ENCODE measurements at regions not wholly inside any gene's neighbourhood (a gene's known extent, or its start where the extent isn't known, plus 50 kb on each side); places are given as distances from the start of the nearest gene placed in this dataset.
"Not testable (repeated sequence)": the region's sequence is repeated elsewhere in the genome, so short reads cannot be mapped to it uniquely, and the experiment has no call there.

DNA sequence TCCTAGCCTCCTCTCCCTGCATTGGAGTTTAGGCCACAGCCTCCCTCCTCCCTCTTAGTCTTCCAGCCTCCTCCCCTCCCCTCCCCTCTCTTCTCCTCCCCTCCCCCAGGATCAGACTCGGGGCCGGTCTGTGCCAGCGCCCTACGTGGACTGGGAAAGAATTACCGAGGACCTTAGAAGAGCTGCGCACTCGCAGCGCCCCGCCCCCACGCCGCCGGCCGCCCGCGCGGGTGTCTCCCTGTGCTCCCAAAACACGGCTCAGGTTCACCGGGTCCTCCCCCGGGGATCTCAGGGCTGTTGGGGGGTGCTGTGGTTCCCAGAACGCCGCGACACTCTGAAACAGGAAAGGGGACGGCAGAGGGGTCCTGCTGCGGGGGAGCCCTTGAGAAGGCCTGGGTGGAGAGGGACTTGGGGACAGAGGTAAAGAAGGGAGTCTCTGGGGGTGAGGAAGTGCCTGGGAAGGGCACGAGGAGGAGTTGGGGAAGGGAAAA, 122.3 kb upstream of the TBL1X start:
- no peak for DNase-seq (ENCODE audit: low read depth, low spot score)

DNA sequence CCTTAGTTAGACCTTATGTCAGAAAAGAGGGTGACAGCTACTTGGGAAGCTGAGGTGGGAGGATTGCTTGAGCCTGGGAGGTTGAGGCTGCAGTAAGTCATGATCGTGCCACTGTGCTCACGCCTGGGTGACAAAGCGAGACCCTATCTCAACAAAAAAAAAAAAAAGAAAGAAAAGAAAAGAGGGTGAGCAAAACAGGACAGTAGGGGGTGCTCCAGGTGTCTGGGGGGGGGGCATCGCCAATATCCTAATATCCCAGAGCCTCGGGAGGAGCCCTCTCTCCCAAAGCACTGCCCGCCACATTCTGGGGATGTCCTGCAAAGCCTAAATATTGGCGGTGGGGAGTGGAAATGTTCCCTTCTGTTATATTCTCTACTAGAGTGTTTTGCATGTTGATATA, 120.9 kb upstream of the TBL1X start:
- no peak for DNase-seq (ENCODE audit: low read depth, low spot score)

GRCh38 chrX:9345957-9346356, 118.9 kb upstream of the TBL1X start:
- no peak for DNase-seq (ENCODE audit: low read depth, low spot score)

GRCh38 chrX:9349572-9350494, 115.0 kb upstream of the TBL1X start:
- DNase-seq (ENCODE audit: low read depth, low spot score): no peak

- no peak for DNase-seq (ENCODE audit: low read depth, low spot score)
Measured at GRCh38 chrX:9351126-9351525, 113.7 kb upstream of the TBL1X start.

DNA sequence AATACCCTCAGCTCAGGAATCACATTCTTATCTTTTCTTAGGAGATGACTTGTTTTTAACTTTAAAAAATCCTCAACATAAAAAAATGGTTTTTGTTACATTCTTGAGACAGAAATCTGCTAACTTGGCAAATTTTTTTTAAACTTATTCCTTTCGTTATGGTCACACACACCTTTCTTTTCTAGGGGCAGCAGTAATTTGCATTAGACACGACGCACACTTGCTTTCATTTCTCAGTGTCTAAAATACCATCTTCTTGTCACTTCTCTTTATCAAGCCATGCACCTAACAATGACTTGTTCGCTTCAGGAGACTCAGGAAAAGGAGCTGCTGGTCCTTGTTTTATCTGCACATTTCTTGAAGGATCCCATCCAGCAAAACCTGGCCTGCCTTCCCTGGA, 112.6 kb upstream of the TBL1X start:
- no peak for DNase-seq (ENCODE audit: low read depth, low spot score)

DNA sequence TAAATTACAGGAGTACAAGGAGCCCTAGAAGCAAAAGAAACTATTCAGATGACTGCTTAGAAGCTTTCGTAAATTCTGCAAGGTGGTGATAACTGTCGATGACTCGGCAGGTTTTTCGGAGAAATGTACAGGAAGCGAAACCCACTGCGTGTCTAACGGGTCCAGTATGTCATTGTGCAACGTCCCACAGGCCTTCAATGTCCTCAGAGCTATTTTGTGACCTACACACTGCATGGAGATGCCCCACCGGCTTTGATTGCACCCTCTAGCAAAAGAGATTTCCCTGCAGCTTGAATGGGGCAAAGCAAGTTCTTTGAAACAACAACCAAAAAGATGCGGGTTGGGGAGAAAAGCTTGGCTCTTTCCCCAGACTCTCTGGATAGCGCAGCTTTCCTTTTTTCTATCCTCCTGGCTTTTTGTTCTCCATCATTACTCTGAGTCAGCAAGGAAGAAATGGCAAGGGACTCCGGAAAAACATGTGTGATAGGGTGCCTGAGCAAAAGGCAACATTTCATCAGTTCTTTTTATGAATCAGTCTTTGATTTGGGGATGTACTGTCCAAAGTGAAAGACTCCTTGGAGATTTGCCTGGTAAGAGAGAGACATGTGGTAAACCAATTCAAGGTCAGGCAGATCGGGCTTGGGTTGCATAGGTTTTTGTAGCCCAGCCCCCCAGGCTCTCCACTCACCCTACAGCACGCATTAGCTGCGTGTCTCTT, 112.0 kb upstream of the TBL1X start:
- no peak for DNase-seq (ENCODE audit: low read depth, low spot score)

DNA sequence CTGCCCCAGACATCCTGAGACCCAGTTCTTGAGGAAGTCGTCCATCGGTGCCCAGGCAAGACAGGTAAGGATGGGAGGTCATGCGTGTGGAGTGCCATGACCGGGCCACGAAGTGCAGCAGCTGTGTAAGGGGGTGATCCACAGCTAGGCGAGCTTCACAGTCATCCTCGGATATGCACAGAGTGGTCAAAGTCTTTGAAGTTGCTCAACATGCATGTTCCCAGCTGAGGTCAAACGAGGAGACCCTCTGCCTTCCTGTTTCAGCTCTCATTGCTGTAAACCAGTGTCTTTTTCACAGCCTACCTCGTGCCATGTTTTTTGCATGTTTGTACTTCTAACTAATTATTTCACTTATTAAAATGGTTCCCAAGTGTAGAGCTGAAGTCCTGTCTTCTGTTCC, 109.9 kb upstream of the TBL1X start:
- no peak for DNase-seq (ENCODE audit: low read depth, low spot score)

DNA sequence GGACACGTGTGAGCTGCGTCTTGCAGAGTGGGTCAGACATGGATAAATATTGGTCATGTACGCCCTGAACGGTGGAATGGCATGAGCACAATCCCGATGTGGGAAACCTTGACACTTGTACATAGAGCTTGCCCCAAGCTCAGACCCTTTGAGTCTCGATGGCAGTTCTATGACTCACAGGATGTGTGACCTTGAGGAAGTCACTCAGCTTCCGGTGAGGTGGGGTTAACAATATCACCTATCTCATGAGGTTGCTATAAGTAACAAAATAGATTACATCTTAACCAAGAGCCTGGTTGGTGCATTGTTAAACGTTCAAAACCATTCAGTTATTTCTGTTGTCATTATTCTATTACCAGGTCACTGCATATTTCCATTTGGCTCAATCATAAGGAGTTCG, 109.1 kb upstream of the TBL1X start:
- no peak for DNase-seq (ENCODE audit: low read depth, low spot score)

GRCh38 chrX:9356846-9357245, 108.0 kb upstream of the TBL1X start:
- DNase-seq (ENCODE audit: low read depth, low spot score): no peak

- DNase-seq (ENCODE audit: low read depth, low spot score): no peak
Measured at GRCh38 chrX:9357518-9358114, 107.2 kb upstream of the TBL1X start.

DNA sequence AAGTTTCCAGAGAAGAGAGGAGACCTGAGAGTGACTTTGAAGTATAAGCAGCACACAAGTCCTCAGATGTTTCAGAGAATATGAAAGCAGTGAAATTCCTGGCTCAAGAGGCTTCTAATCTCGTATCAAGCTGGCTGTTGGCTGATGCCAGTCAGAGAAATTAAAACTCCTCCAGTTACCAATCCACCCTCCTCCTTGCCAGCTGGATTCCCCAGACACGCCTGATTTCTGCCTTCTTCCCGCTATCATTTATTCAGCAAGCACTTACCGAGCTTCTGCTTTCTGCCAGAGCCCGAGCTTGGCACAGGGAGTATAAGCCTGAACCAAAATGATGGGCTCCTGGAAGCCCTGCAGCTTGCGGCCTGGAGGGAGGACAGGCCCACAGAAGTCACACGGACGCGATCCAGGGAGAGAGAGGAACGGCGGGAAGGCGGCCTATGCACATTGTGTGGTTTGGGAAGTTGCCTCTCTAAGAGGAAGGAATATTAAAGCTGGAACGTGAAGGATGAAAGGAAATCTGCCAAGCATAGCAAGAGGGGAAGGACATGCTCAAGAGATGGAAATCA, 102.4 kb upstream of the TBL1X start:
- no peak for DNase-seq (ENCODE audit: low read depth, low spot score)

- no peak for DNase-seq (ENCODE audit: low read depth, low spot score)
Measured at GRCh38 chrX:9367421-9367820, 97.4 kb upstream of the TBL1X start.

GRCh38 chrX:9368262-9368661, 96.6 kb upstream of the TBL1X start:
- DNase-seq (ENCODE audit: low read depth, low spot score): no peak

DNA sequence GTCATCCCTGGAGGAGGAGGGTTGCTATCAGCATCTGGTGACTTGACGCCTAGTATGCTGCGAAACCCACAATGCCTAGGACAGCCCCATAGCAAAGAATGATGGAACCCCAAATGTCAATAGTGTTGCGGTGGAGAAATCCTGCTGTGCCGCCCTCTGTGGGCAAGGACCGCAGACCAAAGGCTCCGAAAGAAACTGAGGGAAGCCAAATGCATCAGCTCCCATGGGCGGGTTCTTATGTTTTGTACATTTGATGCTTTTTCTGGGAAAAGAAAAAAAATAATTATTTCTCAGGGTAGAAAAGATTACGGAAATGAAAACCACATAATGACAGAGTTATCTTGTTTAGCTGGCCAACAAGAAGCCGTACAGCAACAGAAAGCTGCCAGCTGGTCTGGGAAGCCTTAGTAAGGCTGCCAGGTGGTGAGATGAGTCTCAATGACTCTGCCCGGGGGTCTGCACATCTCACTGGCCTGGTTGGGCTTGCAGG, 95.0 kb upstream of the TBL1X start:
- DNase-seq (ENCODE audit: low read depth, low spot score): no peak

GRCh38 chrX:9370893-9371292, 94.0 kb upstream of the TBL1X start:
- DNase-seq (ENCODE audit: low read depth, low spot score): no peak

DNA sequence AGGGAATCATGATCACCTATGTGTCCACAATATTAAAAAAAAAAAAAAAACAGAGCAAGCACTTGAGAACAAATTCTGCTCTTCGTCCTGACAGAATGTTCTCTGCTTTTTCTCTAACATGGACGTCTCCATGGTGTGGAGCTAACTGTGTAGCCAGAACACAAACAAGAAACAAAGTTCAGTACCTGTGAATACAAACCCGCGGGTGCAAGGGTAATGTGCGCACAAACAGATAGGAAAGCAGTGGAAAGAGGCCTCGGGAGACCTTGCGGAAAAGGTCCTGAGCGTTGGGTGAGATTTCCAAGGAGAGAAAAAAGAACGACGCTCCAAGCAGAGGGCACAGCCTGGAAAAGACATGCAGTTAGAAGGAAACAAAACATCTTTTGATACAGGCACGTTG, 92.0 kb upstream of the TBL1X start:
- no peak for DNase-seq (ENCODE audit: low read depth, low spot score)

GRCh38 chrX:9373789-9374188, 91.1 kb upstream of the TBL1X start:
- no peak for DNase-seq (ENCODE audit: low read depth, low spot score)

- DNase-seq (ENCODE audit: low read depth, low spot score): no peak
Measured at GRCh38 chrX:9374555-9374954, 90.3 kb upstream of the TBL1X start.

- DNase-seq (ENCODE audit: low read depth, low spot score): no peak
Measured at GRCh38 chrX:9376111-9376510, 88.7 kb upstream of the TBL1X start.

DNA sequence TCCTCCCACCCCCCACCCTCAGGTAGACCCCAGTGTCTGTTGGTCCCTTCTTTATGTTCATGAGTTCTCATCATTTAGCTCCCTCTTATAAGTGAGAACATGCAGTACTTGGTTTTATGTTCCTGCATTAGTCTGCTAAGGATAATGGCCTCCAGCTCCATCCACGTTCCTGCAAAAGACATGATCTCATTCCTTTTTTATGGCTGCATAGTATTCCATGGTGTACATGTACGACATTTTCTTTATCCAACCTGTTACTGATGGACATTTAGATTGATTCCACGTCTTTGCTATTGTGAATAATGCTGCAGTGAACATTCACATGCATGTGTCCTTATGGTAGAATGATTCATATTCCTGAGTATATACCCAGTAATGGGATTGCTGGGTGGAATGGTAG, 87.6 kb upstream of the TBL1X start:
- not testable (repeated sequence) for DNase-seq (ENCODE audit: low read depth, low spot score)

Measured in activated naive CD8-positive, alpha-beta T cell treated with anti-CD3 and anti-CD28 coated beads, Interleukin-2, amount 50 U/mL, for 16 hours (primary cell).